ENCODE measurements at regions not wholly inside any gene's neighbourhood (a gene's known extent, or its start where the extent isn't known, plus 50 kb on each side); places are given as distances from the start of the nearest gene placed in this dataset.

DNA sequence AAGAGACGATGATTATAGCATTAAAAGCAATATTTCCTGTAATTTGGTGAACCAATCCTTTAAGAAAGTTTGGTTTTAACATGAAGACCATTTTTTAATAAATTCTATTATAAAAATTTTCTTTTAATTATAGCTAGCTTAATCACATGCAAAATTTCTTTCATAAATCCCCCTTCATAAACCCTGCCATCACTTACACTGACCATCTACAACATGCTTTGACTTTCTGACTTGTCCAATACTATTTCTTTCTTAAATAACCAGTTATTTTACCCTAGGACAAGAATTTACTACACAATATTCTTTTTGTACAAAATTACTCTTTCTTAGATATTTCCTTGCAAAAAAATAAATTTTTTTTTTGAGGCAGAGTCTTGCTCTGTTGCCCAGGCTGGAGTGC lies 1334.8 kb downstream of the CDH11 start:
- H3K27me3 ChIP-seq = no peaks in the 10 kb centered on the region
- H3K9me3 ChIP-seq = peaks cover 0 to 18% (median 8%) of the 10 kb centered on the region in 4 donors
- no peak for TF ChIP-seq EP300 (IDR thresholded peaks at IDR 0.05)
- no peak for TF ChIP-seq POLR2A (IDR thresholded peaks at IDR 0.05)
- no peak for TF ChIP-seq POLR2AphosphoS5 (IDR thresholded peaks at IDR 0.05)
- TF ChIP-seq CTCF (IDR thresholded peaks at IDR 0.05) = no peak
- no peak overlapping the region for H3K27ac ChIP-seq
- H3K4me1 ChIP-seq = no peaks in the 10 kb centered on the region
- H3K4me3 ChIP-seq = no peak overlapping the region
- intact Hi-C loops (cut with DNase I; ENCODE audit: low total_unique reads) = no loop called here
- DNase-seq = no peak
- 90 to 95% (median 95%) methylated on average over 1 of the region's 1 CpG for WGBS, 5 donors
- no peaks in the 10 kb centered on the region for H3K36me3 ChIP-seq

DNA sequence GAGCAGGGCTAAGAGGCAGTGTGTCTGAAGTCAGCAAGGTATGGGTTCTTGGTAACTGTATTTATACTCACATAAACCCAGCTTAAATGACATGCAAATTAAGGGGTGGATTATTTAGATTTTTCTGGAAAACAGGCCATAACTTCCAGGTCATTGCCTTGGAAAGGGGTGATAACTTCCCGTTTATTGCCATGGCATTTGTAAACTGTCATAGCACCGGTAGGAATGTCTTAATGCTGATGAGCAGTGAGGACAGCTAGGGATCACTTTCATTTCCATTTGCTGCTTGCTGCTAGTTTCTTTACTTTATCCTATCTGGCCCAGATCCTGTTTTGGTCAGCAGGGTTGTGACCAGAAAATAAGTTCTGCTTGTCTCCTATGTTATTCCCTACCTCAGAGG lies 1336.7 kb downstream of the CDH11 start:
- no peak for DNase-seq
- no peaks in the 10 kb centered on the region for H3K36me3 ChIP-seq
- no peak for TF ChIP-seq CTCF (IDR thresholded peaks at IDR 0.05)
- no peak for TF ChIP-seq POLR2AphosphoS5 (IDR thresholded peaks at IDR 0.05)
- no peak for TF ChIP-seq EP300 (IDR thresholded peaks at IDR 0.05)
- no peak for TF ChIP-seq POLR2A (IDR thresholded peaks at IDR 0.05)
- 77 to 90% (median 84%) methylated on average over 2 of the region's 2 CpGs for WGBS, 5 donors
- H3K27me3 ChIP-seq = no peaks in the 10 kb centered on the region
- intact Hi-C loops (cut with DNase I; ENCODE audit: low total_unique reads) = no loop called here
- no peak overlapping the region for H3K27ac ChIP-seq
- peaks cover 0 to 18% (median 8%) of the 10 kb centered on the region in 4 donors for H3K9me3 ChIP-seq
- H3K4me1 ChIP-seq = no peaks in the 10 kb centered on the region
- no peak overlapping the region for H3K4me3 ChIP-seq

DNA sequence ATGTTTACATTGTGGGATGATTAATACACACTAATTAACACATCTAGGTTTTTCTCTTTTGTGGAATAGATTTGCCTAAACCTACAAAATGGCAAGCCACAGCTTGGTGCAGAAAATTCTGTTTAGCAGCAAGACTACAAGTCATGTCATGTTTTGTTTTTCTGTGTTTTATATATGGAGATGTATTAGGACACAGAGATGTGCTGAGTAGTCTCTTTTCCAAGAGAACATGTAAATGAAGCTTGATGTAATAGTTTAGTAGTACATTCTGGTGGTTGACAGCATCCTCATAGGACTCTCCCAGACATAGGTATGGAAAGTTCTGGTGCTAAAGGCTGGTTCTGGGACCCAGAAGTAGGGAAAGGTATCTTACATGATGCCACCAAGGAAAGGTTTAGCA lies 1345.4 kb downstream of the CDH11 start:
- intact Hi-C loops (cut with DNase I; ENCODE audit: low total_unique reads) = no loop called here
- no peak overlapping the region for H3K4me3 ChIP-seq

DNA sequence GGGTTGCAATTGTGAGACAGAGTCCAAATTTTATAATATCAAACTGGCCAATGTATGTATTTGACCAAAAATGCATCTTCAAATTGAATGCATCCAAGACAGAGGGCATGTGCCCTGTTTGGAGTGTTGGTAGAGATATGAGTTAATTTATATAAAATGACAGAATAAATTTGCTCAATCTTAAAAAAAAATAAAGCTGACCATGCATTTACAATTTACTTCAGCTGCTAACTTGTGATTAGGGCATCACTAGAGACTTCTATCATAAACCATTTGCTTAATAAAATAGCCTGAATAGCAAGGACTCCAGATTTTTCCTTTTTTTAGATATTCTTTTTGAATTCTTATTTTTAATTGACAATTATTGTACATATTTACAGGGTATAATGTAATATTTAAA lies 1345.8 kb downstream of the CDH11 start:
- Histone ChIP-seq H3K27ac (no peak overlapping the region), H3K27me3 (no peaks in the 10 kb centered on the region), H3K4me3 (no peak overlapping the region), H3K4me1 (no peaks in the 10 kb centered on the region), H3K9me3 (no peaks in the 10 kb centered on the region), H3K36me3 (no peaks in the 10 kb centered on the region)
- TF ChIP-seq POLR2A (IDR thresholded peaks at IDR 0.05) (no peak), EP300 (IDR thresholded peaks at IDR 0.05) (no peak), POLR2AphosphoS5 (IDR thresholded peaks at IDR 0.05) (no peak), CTCF (IDR thresholded peaks at IDR 0.05) (no peak)
- no peak for DNase-seq
- intact Hi-C loops (cut with DNase I; ENCODE audit: low total_unique reads) = no loop called here

More for the DNA sequence above, 1345.4 kb downstream of the CDH11 start:
- DNase-seq = no peak
- Histone ChIP-seq H3K27ac (no peak overlapping the region), H3K4me1 (no peaks in the 10 kb centered on the region), H3K27me3 (no peaks in the 10 kb centered on the region), H3K36me3 (no peaks in the 10 kb centered on the region), H3K9me3 (no peaks in the 10 kb centered on the region)
- no peak for TF ChIP-seq EP300 (IDR thresholded peaks at IDR 0.05)
- no peak for TF ChIP-seq CTCF (IDR thresholded peaks at IDR 0.05)

DNA sequence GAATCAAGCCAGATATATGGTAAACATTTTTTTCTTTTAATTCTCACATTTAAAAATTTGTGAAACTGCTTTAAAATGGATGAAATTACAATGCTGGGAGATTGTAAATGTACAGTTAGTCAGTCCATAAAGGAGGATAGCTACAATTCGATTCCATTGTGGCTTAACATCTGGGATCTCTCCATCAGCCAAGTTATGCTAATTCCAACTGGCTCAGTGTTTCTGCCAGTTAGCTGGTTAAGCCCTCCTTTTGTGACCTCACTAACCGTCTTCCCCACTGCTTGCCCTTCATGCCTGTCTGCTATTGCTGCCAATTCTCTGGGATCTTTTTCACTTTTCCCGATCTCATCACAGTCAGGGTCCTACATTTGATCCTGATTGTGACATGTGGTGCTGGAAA lies 1347.6 kb downstream of the CDH11 start:
- no peaks in the 10 kb centered on the region for H3K36me3 ChIP-seq
- no peaks in the 10 kb centered on the region for H3K4me1 ChIP-seq
- no peak overlapping the region for H3K4me3 ChIP-seq
- no peaks in the 10 kb centered on the region for H3K9me3 ChIP-seq
- DNase-seq = peak in 1 of 2 donors; percentile 8
- no peak overlapping the region for H3K27ac ChIP-seq
- intact Hi-C loops (cut with DNase I; ENCODE audit: low total_unique reads) = no loop called here
- no peak for TF ChIP-seq POLR2A (IDR thresholded peaks at IDR 0.05)
- TF ChIP-seq POLR2AphosphoS5 (IDR thresholded peaks at IDR 0.05) = no peak
- no peak for TF ChIP-seq EP300 (IDR thresholded peaks at IDR 0.05)
- no peak for TF ChIP-seq CTCF (IDR thresholded peaks at IDR 0.05)
- no peaks in the 10 kb centered on the region for H3K27me3 ChIP-seq
- 73 to 78% (median 75%) methylated on average over 3 of the region's 3 CpGs for WGBS, 5 donors

Data from stomach (tissue), 8 donors.